Erythroblast (primary cell): ENCODE measurements at regions not wholly inside any gene's neighbourhood (a gene's known extent, or its start where the extent isn't known, plus 50 kb on each side); places are given as distances from the start of the nearest gene placed in this dataset.

Experiments
- GATA1 ChIP-seq: IDR thresholded peaks from 2 replicates; pipeline ENCODE4 v1.6.1; 2011; ENCODE audit warnings: low read depth, mild to moderate bottlenecking, control low read depth, low read length, moderate library complexity
- POLR2A ChIP-seq: IDR thresholded peaks from 2 replicates; pipeline ENCODE4 v1.6.1; 2011; ENCODE audit warnings: mild to moderate bottlenecking, low read length

DNA sequence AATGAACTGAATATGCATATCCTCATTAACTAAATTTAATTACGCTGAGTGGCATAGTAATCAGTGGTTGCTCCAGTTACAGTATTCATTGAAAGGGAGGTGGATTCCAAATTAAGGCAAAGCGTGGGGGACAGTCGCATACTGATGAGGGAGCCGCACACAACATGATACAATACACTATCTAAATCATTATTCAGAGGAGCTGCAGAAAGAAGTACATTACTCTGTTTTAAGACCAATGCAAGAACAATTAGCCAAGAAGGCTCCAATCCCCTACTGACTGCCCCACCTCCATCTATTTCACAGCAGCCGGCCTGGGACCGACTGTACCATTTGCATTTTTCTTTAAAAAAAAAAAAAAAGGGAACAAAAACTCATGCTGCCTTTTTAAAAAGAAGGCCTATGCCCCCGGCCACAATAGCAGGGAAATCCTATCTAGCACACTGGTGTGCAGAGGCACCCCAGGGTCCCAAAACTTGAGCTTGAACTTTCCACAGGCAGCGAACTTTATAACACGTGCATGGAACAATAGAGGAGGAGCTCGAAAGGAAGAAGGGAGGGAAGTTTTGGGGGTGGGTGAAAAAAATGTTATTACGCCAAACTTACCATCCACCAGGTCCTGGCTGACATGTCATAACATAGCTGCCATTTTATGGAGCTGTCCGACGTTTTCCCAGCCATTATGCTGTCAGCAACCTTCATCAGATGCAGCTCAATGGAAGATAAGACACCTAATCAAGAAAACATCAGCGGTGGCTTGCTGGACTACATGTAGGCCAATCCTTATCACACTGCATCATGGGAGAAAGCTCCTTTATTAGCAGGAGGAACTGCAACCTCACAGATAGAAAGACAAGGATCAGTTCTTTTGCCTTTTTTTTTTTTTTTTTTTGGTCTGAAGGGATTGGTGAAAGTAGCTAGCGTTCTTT, 161.6 kb downstream of the ZDHHC21 start:
- TF ChIP-seq POLR2A: no peak
- TF ChIP-seq GATA1: no peak
